SK-N-SH (cell line): ENCODE measurements at regions not wholly inside any gene's neighbourhood (a gene's known extent, or its start where the extent isn't known, plus 50 kb on each side); places are given as distances from the start of the nearest gene placed in this dataset.

ENCODE experiments used
- CTCF ChIA-PET: fragments of 300-600, 350-600 bp; formaldehyde crosslinking; extraction: SDS; loops from one replicate; lab custom pipeline; 2021; lab: Yijun Ruan, JAX
- POLR2A ChIA-PET: fragments of 350-600 bp; sonication (Branson Sonifier 250); formaldehyde crosslinking; extraction: SDS; loops from one replicate; lab custom pipeline; 2020; ENCODE audit warnings: antibody characterized with exemption, inconsistent platforms; lab: Yijun Ruan, JAX
- DNase-seq: peaks from one replicate; pipeline ENCODE4 v3.0.0; 2012
- H2AFZ ChIP-seq: fragments of 200-600 bp; sonication (generic); 2 replicates; pipeline ENCODE4 v1.8.1; 2016; ENCODE audit warnings: antibody characterized with exemption, mild to moderate bottlenecking, low read depth
- H3F3A ChIP-seq: fragments of 200-600 bp; sonication (generic); replicated peaks from 2 replicates; pipeline ENCODE3; 2016; ENCODE audit warnings: antibody characterized with exemption, mild to moderate bottlenecking; ENCODE audit not compliant: insufficient read depth
- H3K27ac ChIP-seq, 2 experiments: fragments of 200-500 bp in 1 of 2; fragments of 200-600 bp in 1 of 2; sonication (Bioruptor generic) in 1 of 2; sonication (generic), shearing (Covaris generic) in 1 of 2; 2 replicates each; pipeline versions ENCODE4 v1.5.1 to v1.6.1; 2014 to 2016; ENCODE audit warnings: low read depth in 2 of 2, inconsistent platforms in 1 of 2, low read length in 1 of 2, mild to moderate bottlenecking in 1 of 2, mixed read lengths in 1 of 2
- H3K27me3 ChIP-seq: fragments of 200-600 bp; sonication (generic), shearing (Covaris generic); 2 replicates; pipeline ENCODE4 v1.6.1; 2016; ENCODE audit warnings: mixed run types; ENCODE audit not compliant: insufficient read depth
- H3K36me3 ChIP-seq, 2 experiments: fragments of 200-500 bp in 1 of 2; fragments of 200-600 bp in 1 of 2; sonication (Bioruptor generic) in 1 of 2; sonication (generic) in 1 of 2; replicated peaks in 1 of 2; 2 replicates each; pipeline versions ENCODE3 to v1.5.1; 2014 to 2016; ENCODE audit warnings: low read length in 1 of 2, mild to moderate bottlenecking in 1 of 2; ENCODE audit not compliant: insufficient read depth in 2 of 2, control insufficient read depth in 1 of 2
- H3K4me1 ChIP-seq, 2 experiments: fragments of 200-500 bp in 1 of 2; fragments of 200-600 bp in 1 of 2; sonication (Bioruptor generic) in 1 of 2; sonication (generic), shearing (Covaris generic) in 1 of 2; 2 replicates each; pipeline versions ENCODE4 v1.5.1 to v1.6.1; 2014 to 2016; ENCODE audit warnings: low read depth in 1 of 2, low read length in 1 of 2, mixed run types in 1 of 2; ENCODE audit not compliant: insufficient read depth in 2 of 2, control insufficient read depth in 1 of 2
- H3K4me2 ChIP-seq: fragments of 200-600 bp; sonication (generic), shearing (Covaris generic); 2 replicates; pipeline ENCODE4 v1.6.1; 2017; ENCODE audit warnings: mixed run types
- H3K4me3 ChIP-seq, 2 experiments: fragments of 200-500 bp in 1 of 2; fragments of 200-600 bp in 1 of 2; sonication (Bioruptor generic) in 1 of 2; sonication (generic), shearing (Covaris generic) in 1 of 2; 2 replicates each; pipeline versions ENCODE4 v1.5.1 to v1.8.1; 2014 to 2016; ENCODE audit warnings: low read depth in 2 of 2, inconsistent platforms in 1 of 2, low read length in 1 of 2, mild to moderate bottlenecking in 1 of 2, mixed read lengths in 1 of 2, moderate library complexity in 1 of 2
- H3K79me2 ChIP-seq: fragments of 200-600 bp; sonication (generic); 2 replicates; pipeline ENCODE4 v1.8.1; 2017; ENCODE audit warnings: mild to moderate bottlenecking; ENCODE audit not compliant: insufficient read depth
- H3K9ac ChIP-seq: fragments of 200-600 bp; sonication (generic); 2 replicates; pipeline ENCODE4 v1.6.1; 2017; ENCODE audit warnings: mixed run types
- H3K9me2 ChIP-seq: fragments of 200-600 bp; sonication (generic); 2 replicates; pipeline ENCODE4 v1.6.1; 2017; ENCODE audit warnings: mixed run types
- H3K9me3 ChIP-seq: fragments of 200-600 bp; sonication (generic); 2 replicates; pipeline ENCODE4 v1.6.1; 2017; ENCODE audit warnings: mixed run types, mild to moderate bottlenecking, moderate library complexity
- H4K20me1 ChIP-seq: fragments of 200-600 bp; sonication (generic); 2 replicates; pipeline ENCODE4 v1.6.1; 2017; ENCODE audit warnings: mild to moderate bottlenecking, mixed run types; ENCODE audit not compliant: insufficient read depth
- CTCF ChIP-seq: fragments of 200-600 bp; sonication (generic); IDR thresholded peaks from 2 replicates; pipeline ENCODE4 v1.6.1; 2017; ENCODE audit warnings: antibody characterized with exemption, mild to moderate bottlenecking, moderate library complexity
- GATA2 ChIP-seq: sonication (generic); formaldehyde crosslinking; IDR thresholded peaks from 2 replicates; pipeline ENCODE4 v1.5.0; 2020; ENCODE audit warnings: mild to moderate bottlenecking, missing genetic modification reagents
- MXI1 ChIP-seq: IDR thresholded peaks from 2 replicates; pipeline ENCODE4 v1.6.1; 2012; ENCODE audit warnings: mild to moderate bottlenecking, low read depth, low read length, improper control_type of control experiment
- NFIC ChIP-seq: IDR thresholded peaks from 2 replicates; pipeline ENCODE4 v1.4.0; 2012; ENCODE audit warnings: borderline replicate concordance
- RXRA ChIP-seq: IDR thresholded peaks from 2 replicates; pipeline ENCODE4 v1.4.0; 2012; ENCODE audit warnings: low read depth, mild to moderate bottlenecking, borderline replicate concordance
- SIN3A ChIP-seq: IDR thresholded peaks from 2 replicates; pipeline ENCODE4 v1.6.1; 2012; ENCODE audit warnings: low read depth, mild to moderate bottlenecking, low read length, moderate library complexity, borderline replicate concordance
- TAF1 ChIP-seq: IDR thresholded peaks from 2 replicates; pipeline ENCODE4 v1.6.1; 2012; ENCODE audit warnings: low read depth, mild to moderate bottlenecking, low read length, moderate library complexity, borderline replicate concordance
- TEAD4 ChIP-seq: IDR thresholded peaks from 2 replicates; pipeline ENCODE4 v1.4.0; 2012; ENCODE audit warnings: mild to moderate bottlenecking, borderline replicate concordance; ENCODE audit not compliant: insufficient read depth
- USF2 ChIP-seq: fragments of 150-350 bp; IDR thresholded peaks from 2 replicates; pipeline ENCODE4 v1.6.1; 2017; ENCODE audit warnings: antibody characterized with exemption, low read length, low read depth, borderline replicate concordance
- WGBS: methylation state at CpG from one replicate; pipeline ENCODE4 v1.1.6; 2017; ENCODE audit warnings: low lambda C conversion rate; 5-methylcytosine and 5-hydroxymethylcytosine counted together

DNA sequence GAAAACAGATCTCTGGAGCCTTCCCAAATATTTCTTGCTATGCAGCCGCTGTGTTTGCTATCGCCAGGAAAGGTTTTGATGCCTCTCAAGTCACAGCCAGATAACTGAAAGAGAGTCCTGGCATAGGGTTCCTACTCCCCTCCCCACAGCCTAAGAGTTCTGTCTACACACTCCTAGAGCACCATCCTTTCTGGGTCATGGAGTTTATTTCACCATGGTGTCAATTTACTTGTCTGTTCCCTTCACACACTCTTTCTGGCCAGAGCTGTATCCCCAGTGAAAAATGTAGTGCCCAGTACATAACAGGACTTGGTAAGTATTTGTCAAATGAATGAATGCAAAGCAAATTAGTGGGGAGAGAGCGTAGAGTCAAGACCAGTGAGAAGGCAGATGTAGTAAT lies 185.3 kb downstream of the HAUS1 start:
- ChIA-PET CTCF (interaction anchor here (1.3 kb wide), 1 partner anchor 9 kb away, joined by 6 read pairs; no protein-coding TSS in a partner anchor), POLR2A (no interaction called here)
- no peak overlapping the region for H3K4me2 ChIP-seq
- 90% methylated on average over 3 of the region's 3 CpGs for WGBS
- no peaks in the 10 kb centered on the region for H3K36me3 ChIP-seq
- no peak overlapping the region for H3K4me3 ChIP-seq
- no peaks in the 10 kb centered on the region for H3K9me3 ChIP-seq
- H3K79me2 ChIP-seq = no peaks in the 10 kb centered on the region
- H3K27ac ChIP-seq = no peak overlapping the region
- no peaks in the 10 kb centered on the region for H3K9me2 ChIP-seq
- TF ChIP-seq RXRA (no peak), TAF1 (no peak), MXI1 (no peak), TEAD4 (no peak), USF2 (no peak)
- DNase-seq = no peak
- H2AFZ ChIP-seq = no peak overlapping the region
- no peaks in the 10 kb centered on the region for H3K27me3 ChIP-seq
- H4K20me1 ChIP-seq = no peaks in the 10 kb centered on the region
- peaks cover 0 to 2% of the 10 kb centered on the region in 2 experiments; a peak in 1 of 4 replicates for H3K4me1 ChIP-seq
- H3F3A ChIP-seq = no peaks in the 10 kb centered on the region
- H3K9ac ChIP-seq = no peak overlapping the region

GRCh38 chr18:46289931-46290330 lies 185.7 kb downstream of the HAUS1 start:
- no peaks in the 10 kb centered on the region for H3K27me3 ChIP-seq

More at GRCh38 chr18:46289931-46290330, 185.7 kb downstream of the HAUS1 start:
- TF ChIP-seq NFIC = no peak
- no peak for TF ChIP-seq GATA2 (CRISPR knock-in tag)
- TF ChIP-seq SIN3A = no peak
- TF ChIP-seq MXI1 = no peak
- TF ChIP-seq CTCF = no peak
- TF ChIP-seq, all 33 proteins: peak for 0
- 77% methylated on average over 4 of the region's 4 CpGs for WGBS
- no peaks in the 10 kb centered on the region for H3K79me2 ChIP-seq
- H3K36me3 ChIP-seq = no peaks in the 10 kb centered on the region
- no peaks in the 10 kb centered on the region for H3F3A ChIP-seq
- H2AFZ ChIP-seq = no peak overlapping the region
- H3K4me3 ChIP-seq = no peak overlapping the region
- peaks cover 0 to 2% of the 10 kb centered on the region in 2 experiments; a peak in 1 of 4 replicates for H3K4me1 ChIP-seq
- no peak for DNase-seq
- H4K20me1 ChIP-seq = no peaks in the 10 kb centered on the region
- no peak overlapping the region for H3K9ac ChIP-seq
- ChIA-PET CTCF (interaction anchor here (1.3 kb wide), 1 partner anchor 9 kb away, joined by 6 read pairs; no protein-coding TSS in a partner anchor), POLR2A (no interaction called here)
- no peaks in the 10 kb centered on the region for H3K9me2 ChIP-seq
- no peaks in the 10 kb centered on the region for H3K9me3 ChIP-seq
- no peak overlapping the region for H3K27ac ChIP-seq
- no peak overlapping the region for H3K4me2 ChIP-seq
